NT2/D1 (cell line): ENCODE measurements at regions not wholly inside any gene's neighbourhood (a gene's known extent, or its start where the extent isn't known, plus 50 kb on each side); places are given as distances from the start of the nearest gene placed in this dataset.

Experiments
- SUZ12 ChIP-seq: IDR thresholded peaks from 2 replicates; pipeline ENCODE4 v1.6.1; 2011; ENCODE audit not compliant: insufficient read length, insufficient read depth; ENCODE audit errors: extremely low read depth
- YY1 ChIP-seq: IDR thresholded peaks from 2 replicates; pipeline ENCODE4 v1.6.1; 2011; ENCODE audit not compliant: insufficient read length, insufficient read depth
- ZNF274 ChIP-seq: IDR thresholded peaks from 2 replicates; pipeline ENCODE4 v1.6.1; 2011; ENCODE audit warnings: mild to moderate bottlenecking, low read depth, low read length

DNA sequence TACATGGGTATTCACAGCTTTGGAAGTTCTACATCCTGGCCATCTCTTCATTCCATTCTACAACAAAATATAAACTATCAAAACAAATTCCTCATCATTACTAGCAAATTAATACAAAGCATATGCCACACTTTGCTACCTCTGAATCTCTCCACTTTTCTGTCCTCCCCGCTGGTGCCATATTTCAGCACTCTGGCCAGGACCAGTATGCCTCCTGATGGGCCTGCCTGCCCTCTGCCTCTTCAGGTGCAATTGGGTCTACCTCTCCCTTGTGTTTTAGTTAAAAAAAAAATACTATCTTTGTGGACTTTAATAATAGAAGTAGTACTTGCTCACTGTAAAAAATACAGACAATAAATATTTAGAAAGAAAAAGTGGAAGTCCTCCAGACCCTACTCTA is 448.8 kb downstream of the WDR72 start:
- no peak for TF ChIP-seq ZNF274
- TF ChIP-seq YY1: no peak
- TF ChIP-seq SUZ12: no peak
